RCC 7860 (cell line): ENCODE measurements at regions not wholly inside any gene's neighbourhood (a gene's known extent, or its start where the extent isn't known, plus 50 kb on each side); places are given as distances from the start of the nearest gene placed in this dataset.

Experiments used
- DNase-seq: peaks from one replicate; pipeline ENCODE4 v3.0.0-alpha.2; 2015; ENCODE audit warnings: low spot score
- FAIRE-seq: peaks from 2 replicates; lab custom pipeline; 2012; peaks lifted over from hg19 to GRCh38; lab: Jason Lieb, UNC

- FAIRE-seq: no peak
Observed at GRCh38 chr1:47572731-47573430, 135.0 kb downstream of the FOXD2 start.

DNA sequence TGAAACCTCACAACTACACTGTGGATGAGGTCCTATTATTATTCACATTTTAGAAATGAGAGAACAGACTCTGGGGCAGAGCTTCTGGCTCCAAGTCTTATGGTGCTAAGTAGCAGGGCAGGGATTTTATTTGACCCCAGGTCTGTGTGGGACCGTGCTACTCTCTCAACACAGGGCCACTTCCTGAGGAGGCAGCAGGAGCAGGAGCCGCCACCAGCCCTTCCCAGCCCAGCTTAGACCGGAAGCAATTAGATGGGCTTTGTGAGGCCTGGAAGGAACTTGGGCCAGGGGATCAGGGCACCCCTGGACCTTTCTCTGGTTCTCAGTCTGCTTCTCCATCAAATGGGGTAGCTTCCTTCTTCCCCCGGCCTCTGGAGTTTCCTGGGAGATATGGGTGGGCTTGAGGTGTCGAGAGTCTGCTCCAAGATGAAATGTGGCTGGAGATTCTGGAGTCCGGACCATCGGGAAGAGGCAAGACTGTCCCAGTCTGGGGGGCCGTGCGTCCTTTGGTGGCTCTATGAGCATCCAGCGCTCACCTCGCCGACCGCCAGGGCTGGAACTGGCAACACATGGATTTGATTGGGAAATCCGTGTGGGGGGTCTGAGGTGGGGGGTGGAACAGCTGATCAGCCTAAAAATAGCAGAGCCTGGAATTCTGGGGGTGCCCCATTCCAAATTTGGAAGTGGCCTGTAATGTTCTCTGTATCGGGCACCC lies 136.8 kb downstream of the FOXD2 start:
- FAIRE-seq: no peak
- DNase-seq: no peak

More at GRCh38 chr1:47572731-47573430, 135.0 kb downstream of the FOXD2 start:
- no peak for DNase-seq

- peak; percentile 70 for DNase-seq
- FAIRE-seq: peak; percentile 37
Observed at GRCh38 chr1:47575855-47576757, 138.3 kb downstream of the FOXD2 start.

DNA sequence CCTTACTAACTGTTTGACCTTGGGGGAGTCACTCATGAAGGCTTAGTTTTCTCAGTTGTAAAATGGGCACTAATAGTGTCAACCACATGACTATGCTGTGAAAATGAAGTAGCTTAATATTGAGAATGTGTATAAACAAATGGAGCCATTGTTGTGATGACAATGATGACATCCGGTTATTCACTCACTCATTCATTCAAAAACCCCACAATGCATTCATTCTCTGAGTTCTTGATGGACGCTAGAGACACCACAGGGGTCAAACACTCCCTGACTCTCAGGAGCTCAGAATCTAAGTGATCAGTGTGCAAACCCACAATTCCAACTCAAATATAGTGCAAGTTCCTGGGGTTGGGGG lies 138.9 kb downstream of the FOXD2 start:
- no peak for FAIRE-seq

GRCh38 chr1:47577303-47578025 lies 139.6 kb downstream of the FOXD2 start:
- FAIRE-seq (no peak), DNase-seq (no peak)

More for the DNA sequence above, 138.9 kb downstream of the FOXD2 start:
- DNase-seq: no peak

DNA sequence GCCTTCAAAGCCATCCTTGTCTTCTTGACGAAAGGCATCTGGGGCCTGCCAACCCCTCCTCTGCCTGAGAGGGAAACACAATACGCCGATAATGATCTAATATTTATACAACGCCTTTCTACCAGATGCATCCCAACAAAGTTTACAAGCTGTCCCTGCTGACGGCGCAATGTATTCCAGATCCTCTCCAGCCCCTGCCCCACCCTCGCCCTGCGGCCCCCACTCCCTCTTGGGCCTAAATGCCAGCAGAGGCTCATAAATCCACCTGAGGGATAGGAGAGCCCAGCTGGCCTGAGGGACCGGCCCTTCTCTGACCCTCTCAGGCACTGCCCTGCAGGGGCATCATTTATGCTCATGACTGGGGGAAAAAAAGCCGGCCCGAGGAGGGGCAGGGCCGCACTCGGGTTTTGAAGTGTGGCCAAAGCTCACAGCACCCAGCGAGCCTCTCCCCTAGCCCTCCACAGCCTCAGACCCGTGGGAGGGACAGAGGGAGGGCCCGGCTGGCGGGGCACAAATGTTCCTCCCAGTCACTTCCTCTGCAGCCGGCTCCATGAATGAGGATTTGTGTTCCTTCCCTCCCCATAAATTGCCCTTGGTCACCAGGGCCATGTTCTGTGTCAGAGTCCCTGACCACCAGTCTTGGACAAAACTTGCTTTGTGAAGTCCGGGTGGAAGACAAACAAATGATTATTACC lies 140.3 kb downstream of the FOXD2 start:
- FAIRE-seq: no peak
- DNase-seq: no peak

DNA sequence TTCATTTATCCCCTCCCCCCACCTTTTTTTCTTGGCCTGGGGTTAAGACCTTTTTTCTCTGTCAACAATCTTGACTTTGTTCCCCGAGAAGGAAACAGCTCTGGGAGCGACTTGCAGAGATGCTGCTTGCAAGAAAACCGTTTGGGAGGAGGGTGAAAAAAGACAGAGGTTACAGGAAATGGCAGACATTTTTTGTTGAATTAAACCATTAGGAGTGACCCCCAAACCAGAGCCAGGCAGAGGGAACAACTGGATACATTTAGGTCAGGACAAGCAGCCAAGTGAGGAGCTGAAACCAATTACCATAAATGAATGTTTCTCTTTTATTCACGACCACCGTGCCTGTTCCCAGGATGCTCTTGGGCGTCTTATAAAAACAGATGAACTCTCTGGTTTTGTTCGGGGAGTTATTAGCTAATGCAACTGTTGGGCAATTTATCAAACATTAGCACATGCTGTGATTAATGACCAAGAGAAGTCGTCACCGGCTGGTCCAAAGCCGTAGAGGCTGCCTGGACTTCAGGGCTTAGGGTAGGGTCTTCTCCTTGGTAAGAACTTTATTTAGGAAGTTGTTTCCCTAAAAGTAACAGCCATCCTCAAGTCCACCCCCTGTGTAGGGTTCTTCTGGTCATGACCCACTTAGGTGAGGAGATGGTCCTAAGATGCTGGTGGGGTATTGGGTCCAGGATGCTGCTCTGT lies 141.0 kb downstream of the FOXD2 start:
- DNase-seq (no peak), FAIRE-seq (no peak)

GRCh38 chr1:47579809-47580208 lies 142.0 kb downstream of the FOXD2 start:
- no peak for DNase-seq

GRCh38 chr1:47580451-47580995 lies 142.7 kb downstream of the FOXD2 start:
- DNase-seq (no peak), FAIRE-seq (no peak)

More at GRCh38 chr1:47579809-47580208, 142.0 kb downstream of the FOXD2 start:
- no peak for FAIRE-seq

- DNase-seq: peak; percentile 66
- peak; percentile 51 for FAIRE-seq
Observed at GRCh38 chr1:47582891-47583608, 145.2 kb downstream of the FOXD2 start.

DNA sequence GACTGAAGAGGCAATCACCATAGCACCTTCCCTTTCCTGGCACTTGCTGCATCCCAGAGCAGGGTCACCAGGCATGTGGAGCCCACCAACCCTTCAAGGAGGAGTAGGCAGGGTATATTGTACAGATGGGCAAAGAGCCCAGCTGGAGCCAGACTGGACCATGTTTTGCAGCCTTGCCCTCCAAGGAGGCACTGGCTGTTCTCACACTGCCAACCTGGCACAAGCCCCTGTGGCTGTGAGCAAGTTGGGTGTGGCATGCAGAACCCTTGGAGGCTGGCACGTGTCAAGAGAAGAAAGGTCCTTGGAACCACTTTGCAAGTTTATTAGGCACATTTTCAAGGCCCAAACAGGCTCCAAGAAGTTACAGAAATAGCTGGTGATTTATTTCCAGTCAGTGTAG lies 146.4 kb downstream of the FOXD2 start:
- DNase-seq: no peak
- FAIRE-seq: no peak

- FAIRE-seq: no peak
- DNase-seq: no peak
Observed at GRCh38 chr1:47585141-47585902, 147.5 kb downstream of the FOXD2 start.

DNA sequence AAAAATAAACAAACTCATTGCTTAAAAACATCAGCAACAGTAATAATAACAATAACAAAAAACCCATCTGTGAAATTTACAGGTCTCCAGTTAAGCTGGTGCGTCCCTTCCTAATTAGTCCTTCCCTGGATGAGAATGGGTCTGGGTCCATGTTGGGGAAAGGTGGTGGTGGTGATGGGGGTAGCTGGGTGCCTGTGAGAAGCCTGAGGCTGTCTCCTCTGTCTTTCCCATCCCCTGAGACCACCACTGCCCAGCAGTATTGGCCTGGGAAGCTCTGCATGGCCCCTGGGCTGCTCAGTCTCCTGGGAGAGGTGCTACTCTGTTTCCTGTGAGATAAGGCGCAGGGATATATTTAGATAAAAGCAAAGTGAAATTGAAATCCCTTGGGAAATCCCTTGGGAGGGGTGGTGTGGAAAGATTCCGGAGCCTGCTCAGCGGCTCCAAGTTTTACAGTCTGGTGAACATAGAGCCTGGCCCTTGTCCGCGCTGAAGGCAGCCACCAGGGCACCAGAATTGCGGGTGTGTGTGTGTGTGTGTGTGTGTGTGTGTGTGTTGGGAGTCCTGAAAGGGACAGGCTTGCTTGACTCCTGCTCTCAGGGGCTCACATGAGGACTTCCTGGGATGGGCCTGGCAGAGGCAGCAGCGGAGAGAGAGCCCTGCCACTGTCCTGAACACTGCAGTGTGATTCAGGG lies 150.2 kb downstream of the FOXD2 start:
- DNase-seq (no peak), FAIRE-seq (no peak)

- no peak for DNase-seq
- FAIRE-seq: no peak
Observed at GRCh38 chr1:47590523-47591225, 152.8 kb downstream of the FOXD2 start.

DNA sequence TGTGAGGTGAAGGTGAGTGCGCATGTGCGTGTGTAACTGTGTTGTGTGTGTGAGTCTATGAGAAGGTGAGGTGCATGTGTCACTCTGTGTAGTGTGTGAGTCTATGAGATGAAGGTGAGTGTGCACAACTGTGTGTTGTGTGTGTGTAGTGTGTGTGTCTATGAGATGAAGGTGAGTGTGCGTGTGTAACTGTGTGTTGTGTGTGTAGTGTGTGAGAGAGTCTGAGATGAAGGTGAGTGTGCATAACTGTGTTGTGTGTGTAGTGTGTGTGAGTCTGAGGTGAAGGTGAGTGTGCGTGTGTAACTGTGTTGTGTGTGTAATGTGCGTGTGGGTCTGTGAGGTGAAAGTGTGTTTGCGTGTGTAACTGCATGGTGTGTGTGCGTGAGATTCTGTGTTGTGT lies 154.0 kb downstream of the FOXD2 start:
- DNase-seq: no peak
- FAIRE-seq: no peak

DNA sequence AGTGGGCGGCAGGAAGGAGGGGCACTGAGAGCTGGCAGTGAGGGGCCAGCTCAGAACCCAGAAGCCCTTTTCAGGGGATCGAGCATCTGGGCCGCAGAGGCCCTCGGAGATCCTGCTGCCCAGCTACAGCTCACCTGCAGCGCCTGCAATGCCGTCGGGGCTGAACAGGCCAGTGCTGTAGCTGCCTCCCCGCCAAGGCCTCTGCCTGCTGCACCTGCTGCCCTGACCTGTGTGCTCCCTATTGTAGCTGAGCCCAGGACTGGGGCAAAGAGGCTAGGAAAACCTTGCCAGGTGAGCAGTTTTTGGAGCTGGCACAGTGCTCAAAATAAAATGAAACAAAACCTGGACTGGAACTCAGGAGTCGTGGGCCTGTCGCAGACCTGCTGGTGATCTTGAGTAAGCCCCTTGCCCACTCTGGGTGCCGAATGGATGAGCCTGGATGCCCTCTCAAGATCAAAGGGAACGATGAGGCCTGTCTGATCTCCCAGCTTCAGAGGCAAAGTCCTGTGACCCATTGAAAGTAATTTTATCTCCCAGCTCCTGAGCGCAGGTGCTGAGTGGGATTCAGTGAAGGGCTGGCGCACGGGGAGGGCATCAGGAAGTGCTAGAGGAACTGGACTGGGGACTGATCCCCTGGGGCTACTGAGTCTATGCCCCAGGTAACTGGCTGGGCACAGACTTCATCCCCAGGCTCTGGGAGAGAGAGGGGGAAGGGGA lies 154.6 kb downstream of the FOXD2 start:
- FAIRE-seq: no peak
- DNase-seq: no peak
